Body of pancreas (tissue), 4 donors: ENCODE measurements at regions not wholly inside any gene's neighbourhood (a gene's known extent, or its start where the extent isn't known, plus 50 kb on each side); places are given as distances from the start of the nearest gene placed in this dataset.
"Not testable (repeated sequence)": the region's sequence is repeated elsewhere in the genome, so short reads cannot be mapped to it uniquely, and the experiment has no call there.

ENCODE experiments used
- ATAC-seq: fragments of 150-250 bp; one replicate; pipeline ENCODE4 v1.9.1; 2016
- DNase-seq, 4 donors: peaks; one replicate each; pipeline ENCODE4 v3.0.0-alpha.2; 2019
- H3K27ac ChIP-seq, 4 donors: fragments of 200-600 bp; sonication (generic); 1 replicate in 3 of 4; 2 replicates in 1 of 4; pipeline versions ENCODE4 v1.5.1 to v1.6.1; 2016 to 2019; ENCODE audit warnings: mild to moderate bottlenecking in 1 of 4, mixed read lengths in 1 of 4, moderate library complexity in 1 of 4
- H3K27me3 ChIP-seq, 2 donors: fragments of 200-600 bp; sonication (generic); one replicate each; pipeline ENCODE4 v1.6.0; 2016; ENCODE audit warnings: mild to moderate bottlenecking in 1 of 2
- H3K36me3 ChIP-seq, 2 donors: fragments of 200-600 bp; sonication (generic); replicated peaks in 1 of 2; 2 replicates each; pipeline ENCODE4 v1.5.1; 2016; ENCODE audit warnings: low read depth in 2 of 2; ENCODE audit not compliant: insufficient read depth in 1 of 2
- H3K4me1 ChIP-seq: fragments of 200-600 bp; sonication (generic); one replicate; pipeline ENCODE4 v1.6.0; 2016
- H3K4me3 ChIP-seq, 2 donors: fragments of 200-600 bp; sonication (generic); 1 replicate in 1 of 2; 2 replicates in 1 of 2; pipeline ENCODE4 v1.5.1; 2016 to 2019
- H3K9me3 ChIP-seq, 3 donors: fragments of 200-600 bp; sonication (generic); 1 replicate in 2 of 3; 2 replicates in 1 of 3; pipeline ENCODE4 v1.5.1; 2016
- WGBS, 2 donors: methylation state at CpG; one replicate each; pipeline ENCODE4 v1.1.5; 2017; 5-methylcytosine and 5-hydroxymethylcytosine counted together
- intact Hi-C: fragments of 100-400 bp; cut with DNase I; formaldehyde crosslinking; loops from one replicate; pipeline ENCODE4 v1.15.1; 2023

DNA sequence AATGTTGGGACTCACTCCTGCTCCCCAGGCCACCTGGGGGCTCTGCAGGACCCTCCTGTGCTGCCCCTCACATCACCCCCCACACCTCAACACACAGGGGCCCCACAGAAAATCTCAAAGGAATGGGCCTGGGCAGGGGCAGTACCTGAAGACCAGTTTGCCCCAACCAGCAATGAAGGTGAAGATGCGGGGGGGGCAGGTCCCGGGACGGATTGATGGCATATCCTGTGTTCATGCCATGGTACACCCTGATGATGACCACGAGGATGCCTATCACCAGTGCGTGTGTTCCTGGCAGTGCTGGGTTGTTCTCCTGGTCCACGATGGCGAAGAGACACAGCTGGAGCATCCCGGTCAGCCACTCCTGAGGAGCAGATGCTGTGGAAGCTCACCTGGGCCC lies 663.0 kb downstream of the FOXD4L5 start:
- H3K9me3 ChIP-seq, H3K27me3 ChIP-seq, H3K27ac ChIP-seq, H3K4me3 ChIP-seq, intact Hi-C loops, H3K4me1 ChIP-seq, ATAC-seq, H3K36me3 ChIP-seq: not testable (repeated sequence)
- 85% methylated on average over 5 of the region's 8 CpGs; no CpG with 5 or more reads in 1 of the 2 donors for WGBS, 2 donors
- DNase-seq: peak; percentile 1 to 10 (median 6)
